ENCODE measurements at regions not wholly inside any gene's neighbourhood (a gene's known extent, or its start where the extent isn't known, plus 50 kb on each side); places are given as distances from the start of the nearest gene placed in this dataset.
A peak's percentile ranks its signal among the peaks of the same experiment; 100 is the strongest.

DNA sequence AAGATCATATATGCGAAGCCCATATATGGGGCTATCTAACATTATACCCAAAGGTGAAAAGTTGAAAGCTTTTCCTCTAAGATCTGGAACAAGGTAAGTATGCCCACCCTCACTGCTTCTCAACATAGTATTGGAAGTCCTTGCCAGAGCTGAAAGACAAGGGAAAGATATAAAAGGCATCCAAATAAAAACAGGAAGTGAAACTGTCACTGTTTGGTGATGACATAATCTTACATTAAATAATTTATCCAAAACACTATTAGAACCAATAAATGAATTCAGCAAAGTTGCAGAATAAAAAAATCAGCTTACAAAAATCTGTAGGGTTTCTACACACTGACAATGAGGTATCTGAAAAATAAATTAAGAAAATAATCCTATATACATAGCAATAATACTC is 205.8 kb downstream of the INSIG2 start:
- DNase-seq (ENCODE audit: extremely low read depth in 1 of 11, low read depth in 9 of 11, low spot score in 4 of 11), result no peak

DNA sequence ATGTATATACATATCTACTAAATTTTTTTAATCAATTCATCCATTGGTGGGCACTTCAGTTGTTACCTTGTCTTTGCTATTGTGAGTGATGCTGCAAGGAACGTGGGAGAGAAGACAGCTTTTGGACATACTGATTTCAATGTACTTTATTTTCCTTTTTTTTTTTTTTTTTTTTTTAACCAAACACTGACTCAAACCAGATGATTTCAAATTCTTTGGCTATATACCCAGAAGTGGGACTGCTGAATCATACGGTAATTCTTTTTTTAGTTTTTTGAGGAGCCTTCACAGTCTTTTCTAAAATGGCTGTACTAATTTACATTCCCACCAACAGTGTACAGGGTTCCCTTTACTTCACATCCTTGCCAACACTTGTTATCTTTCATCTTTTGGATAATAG is 204.7 kb downstream of the INSIG2 start:
- no peak for DNase-seq (ENCODE audit: extremely low read depth in 1 of 11, low read depth in 9 of 11, low spot score in 4 of 11)

DNA sequence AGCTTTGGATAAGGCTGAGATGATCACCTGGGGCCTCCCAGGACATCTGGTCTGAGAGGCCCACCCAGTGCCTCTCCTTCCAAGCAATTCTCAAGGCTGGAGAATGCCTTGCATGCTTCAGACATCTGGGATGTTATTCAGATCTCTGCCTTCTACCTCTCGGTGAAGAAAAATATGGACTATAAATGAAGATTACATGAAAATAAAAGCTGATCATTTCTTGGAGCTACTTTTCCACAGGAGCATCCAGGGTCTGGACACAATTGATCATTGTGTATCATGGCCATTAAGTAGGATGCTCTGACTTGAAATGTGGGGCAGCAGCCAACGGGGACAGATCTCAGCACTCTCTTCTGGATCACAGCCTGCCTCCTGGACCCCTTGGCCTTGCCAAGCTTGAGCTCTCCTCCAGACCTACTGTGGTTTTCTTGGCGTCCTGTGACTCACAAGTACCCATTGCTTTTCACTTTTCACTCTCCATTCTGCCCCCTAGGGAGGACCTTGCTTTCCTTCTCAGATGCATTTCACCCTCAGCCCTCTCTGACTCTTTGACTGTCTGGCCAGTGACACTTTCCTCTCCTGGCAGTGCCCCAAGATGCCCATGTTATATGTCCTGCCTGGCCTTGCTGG is 203.1 kb downstream of the INSIG2 start:
- DNase-seq (ENCODE audit: extremely low read depth in 1 of 11, low read depth in 9 of 11, low spot score in 4 of 11), result no peak

DNA sequence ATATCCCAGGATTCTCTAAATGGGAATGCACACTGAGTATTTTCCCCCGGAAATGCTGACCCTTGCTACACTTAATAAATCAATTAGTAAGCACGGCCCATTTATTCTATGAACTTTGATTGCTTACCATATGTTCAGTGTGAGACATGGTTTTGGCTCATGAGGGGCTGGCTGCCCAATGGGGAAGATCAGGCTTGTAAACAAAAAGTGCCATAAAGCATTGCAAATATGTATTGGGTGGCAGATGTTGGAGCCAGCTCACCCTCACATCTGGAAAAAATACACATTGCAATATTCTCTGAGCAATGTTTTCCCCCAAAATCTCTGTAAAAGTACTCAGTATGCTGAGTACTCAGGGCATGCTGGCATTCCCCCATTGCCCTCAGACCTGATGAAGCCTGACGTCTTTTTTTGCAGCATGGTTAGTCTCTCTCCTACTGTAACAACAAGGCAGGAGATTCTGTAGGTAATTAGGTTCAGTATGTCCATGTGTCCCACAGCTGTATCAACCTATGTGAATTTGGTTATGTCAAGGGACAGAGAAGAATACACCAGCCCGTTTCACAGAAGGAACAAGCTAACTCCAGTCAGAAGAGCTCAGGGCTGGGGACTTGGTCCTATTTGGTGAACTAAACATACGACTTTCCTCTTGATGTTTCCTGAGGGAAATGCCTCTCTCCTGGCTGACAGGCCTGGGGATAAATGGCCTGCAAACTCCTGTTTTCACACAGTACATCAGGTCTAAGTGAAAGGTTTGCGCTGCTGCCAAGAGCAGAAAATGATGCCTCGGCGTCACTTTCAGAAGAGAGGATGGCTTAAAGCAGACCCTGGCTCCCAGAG is 202.4 kb downstream of the INSIG2 start:
- DNase-seq (ENCODE audit: extremely low read depth in 1 of 11, low read depth in 9 of 11, low spot score in 4 of 11), result no peak

DNA sequence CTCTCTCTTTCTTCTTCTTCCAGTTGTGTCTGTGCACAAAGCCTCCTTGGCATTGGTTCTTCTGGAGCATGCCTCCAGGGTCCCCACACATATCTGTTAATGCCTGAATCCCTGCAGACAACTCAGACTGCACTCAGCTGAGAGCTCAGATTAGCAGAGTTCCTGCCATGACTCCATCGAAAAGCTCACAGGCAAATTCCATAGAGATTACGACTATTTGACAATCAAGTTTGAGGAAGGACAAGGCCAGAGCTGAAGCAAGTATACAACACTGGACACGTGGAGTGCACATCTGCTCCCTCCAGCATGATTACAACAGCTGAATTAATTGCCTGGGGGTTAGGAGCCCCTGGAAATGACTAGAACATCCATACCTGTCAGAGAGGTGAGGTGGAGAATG is 190.7 kb downstream of the INSIG2 start:
- DNase-seq (ENCODE audit: extremely low read depth in 1 of 11, low read depth in 9 of 11, low spot score in 4 of 11), result no peak

DNA sequence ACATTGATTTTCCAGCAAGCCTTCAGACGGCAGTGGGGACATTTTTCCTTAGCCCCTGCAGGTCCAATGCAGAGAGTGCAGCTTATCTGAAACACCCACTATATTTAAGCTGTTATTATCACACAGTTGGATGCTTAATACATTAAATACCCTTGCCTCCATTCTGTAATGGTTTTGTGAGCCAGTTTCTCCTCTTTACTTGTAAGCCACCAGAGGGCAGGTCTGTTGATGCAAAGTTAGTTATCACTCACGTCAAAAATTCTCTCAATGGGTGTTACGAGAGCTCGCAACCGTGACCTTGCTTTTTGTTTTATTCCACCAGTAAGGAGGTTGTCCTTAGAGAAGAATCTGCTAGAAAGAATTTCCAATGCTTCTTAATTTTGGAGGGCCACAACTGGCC is 189.8 kb downstream of the INSIG2 start:
- DNase-seq (ENCODE audit: extremely low read depth in 1 of 11, low read depth in 9 of 11, low spot score in 4 of 11), result no peak

DNA sequence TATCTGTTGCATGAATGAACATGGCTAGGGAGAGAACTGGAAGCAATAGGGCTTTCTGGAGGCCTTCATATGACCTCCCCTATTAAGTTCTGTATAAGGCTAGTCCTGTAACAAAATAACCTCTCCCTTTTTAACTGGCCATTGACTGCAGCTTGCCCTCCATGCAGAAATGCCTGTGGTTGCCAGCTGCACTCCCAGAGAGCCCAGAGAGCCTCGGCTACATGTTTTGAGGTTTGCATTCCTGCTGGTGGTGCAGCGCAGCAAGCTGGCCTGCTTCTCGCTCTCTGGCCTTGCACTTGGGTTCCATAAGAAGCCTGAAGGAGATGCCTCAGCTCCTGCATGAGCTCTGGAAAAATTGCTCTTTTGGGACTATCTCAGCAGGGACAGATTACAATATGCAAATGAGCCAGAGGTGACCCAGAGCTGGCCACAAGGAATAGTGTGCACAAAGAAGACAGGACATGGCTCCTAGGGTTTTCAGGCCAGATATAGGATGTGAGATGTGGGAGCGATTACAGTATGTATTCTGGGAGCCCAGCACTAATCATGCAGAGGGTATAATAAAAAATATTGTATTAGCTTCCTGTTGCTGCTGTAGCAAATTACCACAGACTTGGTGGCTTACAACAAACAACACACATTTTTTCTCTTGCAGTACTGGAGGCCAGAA is 186.7 kb downstream of the INSIG2 start:
- no peak for DNase-seq (ENCODE audit: extremely low read depth in 1 of 11, low read depth in 9 of 11, low spot score in 4 of 11)

DNA sequence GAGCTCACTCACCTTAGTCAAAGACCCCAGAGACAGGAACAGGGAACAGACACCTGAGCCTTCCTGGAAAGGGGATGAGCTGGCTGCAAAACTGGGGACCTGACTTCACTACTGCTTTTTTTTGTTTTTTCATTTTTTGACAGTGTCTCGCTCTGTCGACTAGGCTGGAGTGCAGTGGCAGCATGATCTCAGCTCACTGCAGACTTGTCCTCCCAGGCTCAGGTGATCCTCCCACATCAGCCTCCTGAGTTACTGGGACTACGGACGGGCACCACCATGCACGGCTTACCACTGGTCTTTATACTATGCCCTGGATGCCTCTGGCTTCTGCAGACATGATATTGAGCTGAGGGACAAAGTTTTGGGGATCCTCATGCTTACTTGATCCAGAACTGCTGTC is 184.1 kb downstream of the INSIG2 start:
- no peak for DNase-seq (ENCODE audit: extremely low read depth in 1 of 11, low read depth in 9 of 11, low spot score in 4 of 11)

DNA sequence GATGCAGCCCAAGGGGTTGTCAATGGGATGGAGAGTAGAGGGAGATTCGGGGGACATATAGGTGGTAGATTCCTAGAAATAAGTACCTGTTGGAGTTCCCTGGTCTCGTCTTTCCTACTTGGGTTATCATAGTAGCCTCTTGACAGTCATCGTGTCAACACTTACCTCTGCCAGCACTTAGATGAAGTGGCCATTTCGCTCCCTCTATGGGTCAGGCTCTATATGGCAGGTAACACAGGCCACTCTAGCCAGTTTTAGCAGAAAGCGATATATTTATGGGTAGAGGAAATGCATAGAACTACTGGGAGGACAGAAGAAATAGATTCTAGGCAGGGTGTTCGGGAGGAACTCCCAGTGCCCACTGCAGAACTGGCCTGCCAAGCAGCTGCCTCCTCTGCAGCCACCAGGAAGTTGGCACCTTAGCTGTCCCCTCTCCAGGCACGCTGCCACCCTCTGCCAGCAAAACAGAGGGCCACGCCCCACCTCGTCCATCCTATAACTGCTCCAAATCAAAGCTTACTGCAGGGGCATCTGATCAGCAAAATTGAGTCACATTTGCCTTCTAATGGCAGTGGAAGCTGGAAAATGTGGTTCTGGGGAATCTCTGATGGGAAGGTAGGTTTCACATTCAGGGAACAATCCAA is 181.3 kb downstream of the INSIG2 start:
- no peak for DNase-seq (ENCODE audit: extremely low read depth in 1 of 11, low read depth in 9 of 11, low spot score in 4 of 11)

DNA sequence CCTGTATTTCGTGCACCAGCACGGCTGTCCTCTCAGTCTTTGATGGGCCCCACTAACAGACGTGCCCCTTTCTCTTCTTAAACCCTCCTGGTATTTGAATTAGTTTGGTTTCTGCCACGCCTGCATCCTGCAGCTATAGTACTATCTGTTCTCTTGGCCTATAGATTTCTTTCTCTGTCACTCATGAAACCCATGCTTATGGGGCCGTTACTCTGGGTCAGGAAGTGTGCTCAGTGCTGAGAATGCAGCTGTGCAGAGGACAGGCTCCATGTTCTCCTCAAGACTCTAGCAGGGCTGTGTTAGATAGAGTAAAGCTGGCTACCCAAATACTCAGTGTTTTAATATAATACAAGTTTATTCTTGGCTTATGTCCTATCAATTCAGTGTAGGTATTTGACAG is 180.0 kb downstream of the INSIG2 start:
- no peak for DNase-seq (ENCODE audit: extremely low read depth in 1 of 11, low read depth in 9 of 11, low spot score in 4 of 11)

DNA sequence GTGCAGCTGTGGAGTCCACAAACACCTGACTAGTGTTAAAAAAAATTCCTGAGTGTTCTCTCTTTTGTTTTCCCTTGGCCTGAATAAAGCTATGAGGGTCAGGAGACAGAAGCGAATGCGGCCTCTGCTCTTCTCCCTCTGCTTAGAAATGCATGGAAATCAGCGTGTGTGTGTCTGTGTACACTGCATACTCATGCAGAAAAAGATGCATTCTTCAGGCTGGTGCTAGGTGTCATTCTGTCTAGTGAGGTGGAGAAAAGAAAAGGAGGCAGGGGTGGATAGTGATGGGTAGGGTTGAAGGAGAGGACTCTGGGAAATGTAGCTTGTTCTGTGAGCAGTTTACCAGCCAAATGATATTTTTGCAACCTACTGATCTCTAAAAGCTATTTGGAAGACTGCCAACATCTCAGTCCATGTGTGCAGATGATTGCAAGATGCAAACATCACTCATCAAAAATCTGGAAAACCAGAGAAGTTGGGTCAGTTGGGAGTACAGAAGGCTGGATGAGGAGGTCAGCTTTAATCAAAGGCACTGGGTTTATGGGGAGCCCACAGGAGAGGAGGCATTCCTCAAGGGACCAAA is 177.7 kb downstream of the INSIG2 start:
- DNase-seq (ENCODE audit: extremely low read depth in 1 of 11, low read depth in 9 of 11, low spot score in 4 of 11), result no peak

DNA sequence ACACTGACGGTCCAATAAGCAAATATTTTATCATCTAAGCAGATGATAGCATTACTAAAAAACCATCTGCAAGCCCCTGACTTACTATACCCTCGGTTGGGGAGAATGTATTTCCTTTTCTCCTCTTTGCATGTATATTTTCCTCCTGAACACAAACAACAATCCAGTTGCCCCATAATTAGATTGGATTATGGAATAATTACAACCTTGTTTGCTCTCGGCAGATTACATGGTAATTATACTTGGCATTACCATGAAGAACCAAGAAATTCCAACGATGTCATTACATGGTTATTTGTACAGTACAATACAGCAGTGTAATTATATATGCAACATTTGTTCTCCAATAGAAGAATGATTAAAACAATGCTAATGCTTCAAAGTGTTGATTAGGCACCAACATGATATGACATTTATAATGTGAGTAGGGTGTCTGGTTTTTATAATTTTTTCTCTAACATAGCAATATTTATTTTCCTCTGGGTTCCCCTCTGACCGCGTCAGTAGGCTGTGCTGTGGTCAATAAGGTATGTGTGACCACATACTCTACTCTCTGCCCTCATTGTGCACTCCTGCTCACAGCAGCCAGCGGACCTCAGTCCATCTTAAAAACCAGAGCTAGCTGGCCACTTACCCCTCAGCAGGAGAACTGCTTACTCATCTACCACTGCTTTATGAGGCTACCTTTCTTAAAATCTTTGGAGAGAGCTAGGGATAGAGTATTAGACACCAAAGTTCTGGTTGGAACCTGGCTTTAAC is 176.1 kb downstream of the INSIG2 start:
- no peak for DNase-seq (ENCODE audit: extremely low read depth in 1 of 11, low read depth in 9 of 11, low spot score in 4 of 11)

DNA sequence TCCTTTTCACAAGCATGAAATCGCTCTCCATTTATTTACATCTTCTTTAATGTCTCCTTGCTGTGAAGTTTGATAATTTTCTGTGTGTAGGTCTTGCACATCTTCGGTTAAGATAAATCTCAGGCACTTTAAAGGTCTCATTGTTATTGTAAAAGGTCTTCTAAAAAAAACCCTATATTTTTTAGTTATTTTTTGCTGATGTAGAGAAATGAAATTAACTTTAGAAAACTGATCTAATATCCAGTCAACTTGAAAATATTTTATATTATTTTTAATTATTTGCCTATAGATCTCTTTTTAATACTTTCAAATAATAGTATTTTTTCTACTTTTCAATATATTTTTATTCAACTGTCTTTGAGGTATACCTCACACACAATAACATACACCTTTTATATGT is 169.4 kb downstream of the INSIG2 start:
- no peak for DNase-seq (ENCODE audit: extremely low read depth in 1 of 11, low read depth in 9 of 11, low spot score in 4 of 11)

DNA sequence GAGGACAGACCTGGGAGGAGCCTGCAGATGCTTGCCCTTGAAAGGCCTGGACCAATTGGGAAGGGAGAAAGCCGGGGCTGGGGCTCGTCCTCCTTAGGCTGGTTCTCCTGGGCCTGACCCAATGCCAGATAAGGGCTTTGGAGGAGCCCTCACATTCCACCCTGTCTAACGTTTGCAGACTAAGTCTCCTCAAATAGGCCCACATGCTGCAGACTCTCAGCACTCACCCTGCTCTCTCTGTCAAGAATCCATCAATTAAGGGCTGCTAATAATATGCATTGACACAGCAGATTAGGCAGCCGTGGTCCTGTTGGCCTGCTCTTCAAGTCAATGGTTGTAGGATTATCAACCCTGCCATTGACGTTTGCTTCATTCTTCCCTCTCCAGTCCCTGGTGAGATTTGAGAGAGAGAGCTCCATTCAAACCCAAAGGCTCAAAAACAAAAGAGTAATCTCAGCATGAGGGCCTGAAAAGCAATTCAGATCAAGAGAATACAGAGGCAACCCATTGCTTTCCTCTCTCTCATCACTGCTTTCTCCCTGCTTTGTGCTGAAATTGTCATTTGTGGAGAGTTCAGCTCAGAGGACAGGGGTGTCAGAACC is 167.6 kb downstream of the INSIG2 start:
- DNase-seq (ENCODE audit: extremely low read depth in 1 of 11, low read depth in 9 of 11, low spot score in 4 of 11), result no peak

DNA sequence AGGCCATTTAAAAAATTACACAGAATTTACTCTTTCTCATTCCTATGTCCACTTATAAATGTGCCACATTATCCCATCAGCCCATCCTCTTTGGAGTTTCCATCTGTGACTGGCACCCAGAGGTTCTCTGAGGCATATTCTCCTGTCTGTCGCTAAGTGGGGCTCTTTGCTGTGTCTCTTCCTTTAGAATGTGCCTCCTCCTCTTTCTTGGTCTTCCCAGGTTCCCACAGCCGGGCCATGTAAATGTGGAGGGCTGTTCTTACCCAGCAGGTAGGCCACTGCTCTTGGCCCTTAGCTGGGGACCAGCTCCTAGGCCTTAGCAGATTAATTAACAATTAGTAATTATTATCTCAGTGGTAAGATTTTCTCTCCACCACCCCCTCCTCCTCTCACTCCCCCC is 167.0 kb downstream of the INSIG2 start:
- no peak for DNase-seq (ENCODE audit: extremely low read depth in 1 of 11, low read depth in 9 of 11, low spot score in 4 of 11)

DNA sequence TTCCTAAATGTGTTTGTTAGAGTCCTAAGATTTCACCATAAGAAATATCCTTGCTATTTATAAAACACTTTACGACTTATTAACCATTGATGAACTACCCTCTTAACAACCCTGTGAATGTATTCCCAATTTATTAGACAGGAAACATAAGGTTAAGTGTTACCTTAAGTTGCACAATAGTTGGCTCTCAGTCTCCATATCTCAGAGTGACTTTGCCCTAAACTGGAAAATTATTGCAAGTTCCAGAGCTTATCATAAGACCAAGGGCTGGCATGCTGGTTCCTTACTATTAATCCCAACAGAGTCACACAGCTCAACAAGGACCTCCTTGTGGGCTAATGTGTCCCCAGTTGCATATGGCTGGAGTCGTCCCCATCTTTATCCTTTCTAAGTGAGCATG is 165.8 kb downstream of the INSIG2 start:
- no peak for DNase-seq (ENCODE audit: extremely low read depth in 1 of 11, low read depth in 9 of 11, low spot score in 4 of 11)

DNA sequence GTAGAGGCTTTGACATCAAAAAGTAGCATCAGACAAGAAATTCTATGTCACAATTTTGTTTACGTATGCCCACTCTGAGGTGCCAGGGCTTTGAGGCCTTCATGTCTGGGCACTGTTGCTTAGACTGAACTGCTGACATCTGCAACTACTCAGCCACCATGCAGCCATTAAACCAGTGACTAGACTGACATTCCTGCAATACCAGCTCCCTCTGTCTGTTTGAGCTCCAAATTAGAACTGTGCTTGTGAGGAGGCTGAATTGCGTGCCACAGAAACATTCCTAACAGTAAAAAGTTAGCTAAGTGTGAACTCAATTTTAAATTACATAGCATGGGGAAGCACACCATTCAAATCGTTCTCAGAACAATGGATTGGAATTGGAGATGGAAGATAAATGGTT is 163.2 kb downstream of the INSIG2 start:
- peak in 7 of 11 donors; percentile 2 to 51 (median 11) for DNase-seq (ENCODE audit: extremely low read depth in 1 of 11, low read depth in 9 of 11, low spot score in 4 of 11)

DNA sequence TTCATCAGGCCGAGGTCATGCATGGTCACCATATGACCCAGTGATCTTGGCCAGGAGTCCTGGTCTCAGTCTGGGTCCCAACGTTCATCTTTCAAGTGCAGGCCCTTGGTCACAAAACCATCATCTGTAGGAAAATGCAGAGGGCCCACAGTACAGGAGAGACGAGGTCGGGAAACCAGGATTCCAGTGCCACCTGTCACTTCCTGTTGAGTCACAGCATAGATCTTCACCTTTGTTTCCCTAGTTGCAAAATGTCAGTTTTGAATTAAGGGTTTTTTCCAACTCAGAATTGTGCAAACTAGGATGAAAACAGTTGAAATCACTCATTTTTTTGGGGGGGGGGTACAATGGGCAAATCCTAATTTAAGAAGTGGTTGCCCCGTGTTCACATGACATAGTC is 162.2 kb downstream of the INSIG2 start:
- DNase-seq (ENCODE audit: extremely low read depth in 1 of 11, low read depth in 9 of 11, low spot score in 4 of 11), result no peak

Data from renal cortex interstitium (tissue), 11 donors.